Activated naive CD8-positive, alpha-beta T cell treated with anti-CD3 and anti-CD28 coated beads for 36 hours (primary cell): ENCODE measurements at regions not wholly inside any gene's neighbourhood (a gene's known extent, or its start where the extent isn't known, plus 50 kb on each side); places are given as distances from the start of the nearest gene placed in this dataset.
"Not testable (repeated sequence)": the region's sequence is repeated elsewhere in the genome, so short reads cannot be mapped to it uniquely, and the experiment has no call there.

Source experiments
- DNase-seq: peaks from one replicate; pipeline ENCODE4 v3.0.0; 2021
- H3K27ac Mint-ChIP-seq: one replicate; pipeline ENCODE4 v1.8.0; 2022; ENCODE audit warnings: mild to moderate bottlenecking, moderate library complexity, mixed read lengths
- H3K27me3 Mint-ChIP-seq: one replicate; pipeline ENCODE4 v1.8.0; 2022; ENCODE audit warnings: mild to moderate bottlenecking, mixed read lengths
- H3K36me3 Mint-ChIP-seq: one replicate; pipeline ENCODE4 v1.8.0; 2021; ENCODE audit warnings: mild to moderate bottlenecking, mixed read lengths
- H3K4me1 Mint-ChIP-seq: one replicate; pipeline ENCODE4 v1.8.0; 2021; ENCODE audit warnings: mixed read lengths
- H3K4me3 Mint-ChIP-seq: one replicate; pipeline ENCODE4 v1.8.0; 2022; ENCODE audit warnings: mild to moderate bottlenecking, moderate library complexity, mixed read lengths
- H3K9me3 Mint-ChIP-seq: one replicate; pipeline ENCODE4 v1.8.0; 2022; ENCODE audit warnings: mixed read lengths

- H3K4me1 Mint-ChIP-seq, result no peaks in the 10 kb centered on the region
- no peaks in the 10 kb centered on the region for H3K36me3 Mint-ChIP-seq
- H3K27ac Mint-ChIP-seq, result no peak overlapping the region
- no peaks in the 10 kb centered on the region for H3K27me3 Mint-ChIP-seq
- H3K9me3 Mint-ChIP-seq, result peaks cover 10% of the 10 kb centered on the region
- DNase-seq, result no peak
- H3K4me3 Mint-ChIP-seq, result no peak overlapping the region
Observed at GRCh38 chr7:69070476-69070875, 527.8 kb upstream of the AUTS2 start.

- no peak overlapping the region for H3K27ac Mint-ChIP-seq
- DNase-seq, result no peak
- no peak overlapping the region for H3K4me3 Mint-ChIP-seq
- no peaks in the 10 kb centered on the region for H3K27me3 Mint-ChIP-seq
- no peaks in the 10 kb centered on the region for H3K4me1 Mint-ChIP-seq
- H3K36me3 Mint-ChIP-seq, result no peaks in the 10 kb centered on the region
- H3K9me3 Mint-ChIP-seq, result peaks cover 3% of the 10 kb centered on the region
Observed at GRCh38 chr7:69076566-69076965, 521.7 kb upstream of the AUTS2 start.

- no peaks in the 10 kb centered on the region for H3K9me3 Mint-ChIP-seq
- H3K27me3 Mint-ChIP-seq, result no peaks in the 10 kb centered on the region
- no peak overlapping the region for H3K27ac Mint-ChIP-seq
- no peaks in the 10 kb centered on the region for H3K36me3 Mint-ChIP-seq
- H3K4me1 Mint-ChIP-seq, result no peaks in the 10 kb centered on the region
- no peak for DNase-seq
- no peak overlapping the region for H3K4me3 Mint-ChIP-seq
Observed at GRCh38 chr7:69078997-69079769, 519.1 kb upstream of the AUTS2 start.

GRCh38 chr7:69087281-69087680, 511.0 kb upstream of the AUTS2 start:
- H3K27ac Mint-ChIP-seq, H3K4me3 Mint-ChIP-seq, H3K36me3 Mint-ChIP-seq, H3K9me3 Mint-ChIP-seq, H3K27me3 Mint-ChIP-seq, DNase-seq, H3K4me1 Mint-ChIP-seq: not testable (repeated sequence)

GRCh38 chr7:69088185-69088584, 510.1 kb upstream of the AUTS2 start:
- no peak overlapping the region for H3K4me3 Mint-ChIP-seq
- no peaks in the 10 kb centered on the region for H3K27me3 Mint-ChIP-seq
- no peaks in the 10 kb centered on the region for H3K36me3 Mint-ChIP-seq
- H3K27ac Mint-ChIP-seq, result no peak overlapping the region
- H3K4me1 Mint-ChIP-seq, result no peaks in the 10 kb centered on the region
- no peaks in the 10 kb centered on the region for H3K9me3 Mint-ChIP-seq
- no peak for DNase-seq

- Mint-ChIP-seq H3K9me3 (peaks cover 4% of the 10 kb centered on the region), H3K4me3 (no peak overlapping the region)
Observed at GRCh38 chr7:69090936-69091335, 507.3 kb upstream of the AUTS2 start.

GRCh38 chr7:69091521-69091920, 506.8 kb upstream of the AUTS2 start:
- H3K9me3 Mint-ChIP-seq, result peaks cover 4% of the 10 kb centered on the region
- H3K27ac Mint-ChIP-seq, result no peak overlapping the region
- no peak for DNase-seq
- no peak overlapping the region for H3K4me3 Mint-ChIP-seq
- H3K36me3 Mint-ChIP-seq, result no peaks in the 10 kb centered on the region
- H3K27me3 Mint-ChIP-seq, result no peaks in the 10 kb centered on the region
- no peaks in the 10 kb centered on the region for H3K4me1 Mint-ChIP-seq

More at GRCh38 chr7:69090936-69091335, 507.3 kb upstream of the AUTS2 start:
- H3K36me3 Mint-ChIP-seq, result no peaks in the 10 kb centered on the region
- no peak overlapping the region for H3K27ac Mint-ChIP-seq
- no peaks in the 10 kb centered on the region for H3K27me3 Mint-ChIP-seq
- H3K4me1 Mint-ChIP-seq, result no peaks in the 10 kb centered on the region
- no peak for DNase-seq

GRCh38 chr7:69095127-69095526, 503.1 kb upstream of the AUTS2 start:
- Mint-ChIP-seq H3K27me3 (no peaks in the 10 kb centered on the region), H3K4me1 (no peaks in the 10 kb centered on the region), H3K36me3 (no peaks in the 10 kb centered on the region), H3K9me3 (peaks cover 4% of the 10 kb centered on the region), H3K27ac (no peak overlapping the region), H3K4me3 (no peak overlapping the region)
- no peak for DNase-seq

GRCh38 chr7:69095649-69096048, 502.6 kb upstream of the AUTS2 start:
- Mint-ChIP-seq H3K27ac (no peak overlapping the region), H3K4me3 (no peak overlapping the region), H3K9me3 (peaks cover 4% of the 10 kb centered on the region), H3K4me1 (no peaks in the 10 kb centered on the region), H3K36me3 (no peaks in the 10 kb centered on the region), H3K27me3 (no peaks in the 10 kb centered on the region)
- no peak for DNase-seq

- peaks cover 3% of the 10 kb centered on the region for H3K9me3 Mint-ChIP-seq
- H3K36me3 Mint-ChIP-seq, result no peaks in the 10 kb centered on the region
- H3K27ac Mint-ChIP-seq, result no peak overlapping the region
- DNase-seq, result no peak
- no peaks in the 10 kb centered on the region for H3K4me1 Mint-ChIP-seq
- H3K4me3 Mint-ChIP-seq, result no peak overlapping the region
- H3K27me3 Mint-ChIP-seq, result no peaks in the 10 kb centered on the region
Observed at GRCh38 chr7:69104023-69104422, 494.3 kb upstream of the AUTS2 start.

- Mint-ChIP-seq H3K27me3 (no peaks in the 10 kb centered on the region), H3K9me3 (peaks cover 3% of the 10 kb centered on the region), H3K27ac (no peak overlapping the region), H3K36me3 (no peaks in the 10 kb centered on the region), H3K4me1 (no peaks in the 10 kb centered on the region), H3K4me3 (no peak overlapping the region)
- DNase-seq, result no peak
Observed at GRCh38 chr7:69105092-69105491, 493.2 kb upstream of the AUTS2 start.

- H3K4me3 Mint-ChIP-seq, result no peak overlapping the region
- H3K4me1 Mint-ChIP-seq, result no peaks in the 10 kb centered on the region
- H3K9me3 Mint-ChIP-seq, result peaks cover 3% of the 10 kb centered on the region
- no peak overlapping the region for H3K27ac Mint-ChIP-seq
- no peaks in the 10 kb centered on the region for H3K27me3 Mint-ChIP-seq
- H3K36me3 Mint-ChIP-seq, result no peaks in the 10 kb centered on the region
- DNase-seq, result no peak
Observed at GRCh38 chr7:69105981-69106380, 492.3 kb upstream of the AUTS2 start.

- not testable (repeated sequence) for H3K9me3 Mint-ChIP-seq, H3K36me3 Mint-ChIP-seq, H3K27ac Mint-ChIP-seq, H3K4me3 Mint-ChIP-seq, H3K27me3 Mint-ChIP-seq, H3K4me1 Mint-ChIP-seq, DNase-seq
Observed at GRCh38 chr7:69106449-69106848, 491.8 kb upstream of the AUTS2 start.

- H3K4me3 Mint-ChIP-seq, H3K27ac Mint-ChIP-seq, H3K9me3 Mint-ChIP-seq, H3K27me3 Mint-ChIP-seq, H3K36me3 Mint-ChIP-seq, DNase-seq, H3K4me1 Mint-ChIP-seq: not testable (repeated sequence)
Observed at GRCh38 chr7:69106946-69107345, 491.3 kb upstream of the AUTS2 start.

GRCh38 chr7:69108097-69108496, 490.2 kb upstream of the AUTS2 start:
- H3K27ac Mint-ChIP-seq, result no peak overlapping the region
- H3K4me1 Mint-ChIP-seq, result no peaks in the 10 kb centered on the region
- H3K27me3 Mint-ChIP-seq, result no peaks in the 10 kb centered on the region
- no peak for DNase-seq
- no peak overlapping the region for H3K4me3 Mint-ChIP-seq
- no peaks in the 10 kb centered on the region for H3K36me3 Mint-ChIP-seq
- peaks cover 1% of the 10 kb centered on the region for H3K9me3 Mint-ChIP-seq

- Mint-ChIP-seq H3K4me1 (no peaks in the 10 kb centered on the region), H3K36me3 (no peaks in the 10 kb centered on the region), H3K4me3 (no peak overlapping the region), H3K27ac (no peak overlapping the region), H3K27me3 (no peaks in the 10 kb centered on the region), H3K9me3 (peaks cover 4% of the 10 kb centered on the region)
- no peak for DNase-seq
Observed at GRCh38 chr7:69109246-69109645, 489.0 kb upstream of the AUTS2 start.
